T-helper 2 cell (primary cell): ENCODE measurements at regions not wholly inside any gene's neighbourhood (a gene's known extent, or its start where the extent isn't known, plus 50 kb on each side); places are given as distances from the start of the nearest gene placed in this dataset.

Experiments
- DNase-seq, 5 experiments: peaks; one replicate each; pipeline versions ENCODE4 v3.0.0 to v3.0.0-alpha.2; 2012 to 2022

DNA sequence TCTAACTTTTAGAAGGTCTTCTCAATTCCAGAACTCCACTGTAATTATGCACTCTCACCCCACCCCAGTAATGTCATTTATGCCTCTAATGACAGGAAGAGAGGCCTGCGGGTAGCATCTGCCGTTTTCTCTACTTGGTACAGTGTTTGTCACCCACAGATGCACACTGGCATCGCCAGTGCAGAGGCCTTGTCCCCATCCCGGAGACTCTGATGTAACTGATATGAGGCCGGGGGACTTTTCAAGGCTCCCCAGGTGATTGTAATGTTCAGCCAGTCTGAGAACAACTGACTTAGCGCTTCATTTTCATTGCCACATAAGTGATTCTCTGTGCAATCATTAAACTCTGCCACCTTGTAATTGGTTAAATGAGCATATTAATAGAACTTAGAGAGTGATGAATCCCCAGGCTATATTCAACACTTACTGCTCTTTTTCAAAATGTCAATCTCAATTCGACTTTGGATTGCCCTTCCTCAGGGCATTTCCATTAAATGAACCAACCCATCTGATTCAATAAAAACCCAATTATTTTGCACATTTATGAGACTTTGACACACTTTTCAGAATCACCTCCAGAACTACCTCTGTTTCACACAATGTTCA, 113.2 kb downstream of the HERPUD2 start:
- DNase-seq = no peak

DNA sequence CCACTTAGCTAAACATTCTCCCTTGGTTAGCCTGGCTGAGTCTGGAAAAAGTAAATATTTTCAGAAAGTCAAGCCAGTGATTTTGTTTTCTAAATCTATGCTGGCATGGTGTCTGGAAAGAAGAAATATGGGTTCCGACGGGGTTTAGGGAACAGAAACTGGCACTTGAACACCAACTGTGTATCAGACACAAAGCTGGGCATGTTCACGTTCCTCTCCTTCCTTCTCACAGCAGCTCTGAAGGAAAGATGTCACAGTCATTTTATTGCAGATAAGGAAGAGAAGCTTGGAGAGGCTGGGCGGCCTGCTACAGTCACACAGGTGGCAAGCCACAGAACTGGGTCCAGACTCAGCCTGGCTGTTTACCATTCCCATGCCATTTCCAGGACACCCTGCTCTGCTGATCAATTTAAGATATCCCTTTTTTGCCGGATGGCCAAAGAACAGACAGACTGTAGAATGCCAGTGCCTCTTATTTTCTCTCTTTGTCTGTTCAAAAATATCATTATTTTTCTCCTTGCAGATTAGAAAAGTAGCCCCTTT, 118.8 kb downstream of the HERPUD2 start:
- no peak for DNase-seq

DNA sequence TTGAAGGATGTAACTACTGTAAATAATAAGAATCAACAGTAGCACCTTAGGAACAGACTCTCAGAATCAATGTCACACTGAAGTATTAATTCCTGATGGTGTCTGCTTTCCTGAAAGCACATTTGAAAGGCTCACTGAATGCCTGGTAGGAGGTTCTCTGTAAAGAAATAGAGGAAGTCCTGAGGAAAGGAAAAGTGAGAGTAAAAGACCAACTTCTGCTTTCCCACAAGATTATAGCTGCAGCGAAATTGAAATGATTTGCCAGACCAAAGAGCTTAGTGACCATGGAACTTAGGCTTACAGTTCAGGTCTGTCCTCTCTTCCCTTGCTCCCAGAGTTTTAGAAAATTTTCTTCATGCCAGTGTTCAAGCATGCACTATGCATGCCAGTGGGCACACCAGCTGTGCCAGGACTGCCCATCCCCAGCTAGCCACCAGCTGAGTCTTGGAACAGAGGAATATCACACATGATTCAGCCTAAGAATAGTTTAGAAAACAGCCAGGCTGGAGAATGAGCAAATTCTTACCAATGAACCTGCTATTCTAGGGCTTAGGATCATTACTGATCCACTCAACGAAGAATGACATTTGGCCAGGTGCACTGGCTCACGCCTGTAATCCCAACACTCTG, 123.2 kb downstream of the HERPUD2 start:
- DNase-seq = no peak

DNA sequence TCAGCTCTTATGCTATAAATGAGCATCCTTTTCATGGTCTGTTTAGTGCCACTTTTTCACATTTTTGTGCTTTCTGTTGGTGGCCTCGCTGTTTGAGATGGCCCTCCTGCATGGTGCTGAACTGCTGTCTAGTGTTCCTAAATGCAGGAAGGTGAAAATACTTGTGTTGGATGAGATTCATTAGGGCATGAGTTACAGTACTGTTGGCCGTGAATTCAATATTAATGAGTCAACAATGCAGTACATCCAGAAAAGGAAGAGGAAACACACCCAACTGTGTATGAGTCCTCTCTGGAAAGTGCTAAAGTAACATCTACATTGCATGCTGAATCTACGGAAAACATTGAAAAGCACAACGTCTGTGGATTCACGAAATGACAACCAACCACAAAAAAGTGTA, 124.0 kb downstream of the HERPUD2 start:
- DNase-seq = no peak

DNA sequence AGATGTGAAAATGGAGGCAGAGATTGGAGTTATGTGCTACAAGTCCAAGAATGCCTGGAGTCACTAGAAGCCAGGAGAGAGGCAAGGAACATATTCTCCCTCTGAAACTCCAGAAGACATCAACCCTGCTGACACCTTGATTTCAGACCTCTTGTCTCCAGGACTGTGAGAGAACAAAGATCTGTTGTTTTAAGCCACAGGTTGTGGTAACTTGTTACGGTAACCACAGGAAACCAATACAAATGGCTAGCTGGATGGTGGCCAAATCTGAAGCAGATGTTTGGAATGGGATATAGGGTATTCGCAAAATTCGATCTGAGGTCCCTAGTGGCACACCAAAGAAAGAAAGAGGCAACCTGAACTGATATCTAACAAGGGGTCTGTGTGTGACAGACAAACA, 129.0 kb downstream of the HERPUD2 start:
- DNase-seq = no peak

DNA sequence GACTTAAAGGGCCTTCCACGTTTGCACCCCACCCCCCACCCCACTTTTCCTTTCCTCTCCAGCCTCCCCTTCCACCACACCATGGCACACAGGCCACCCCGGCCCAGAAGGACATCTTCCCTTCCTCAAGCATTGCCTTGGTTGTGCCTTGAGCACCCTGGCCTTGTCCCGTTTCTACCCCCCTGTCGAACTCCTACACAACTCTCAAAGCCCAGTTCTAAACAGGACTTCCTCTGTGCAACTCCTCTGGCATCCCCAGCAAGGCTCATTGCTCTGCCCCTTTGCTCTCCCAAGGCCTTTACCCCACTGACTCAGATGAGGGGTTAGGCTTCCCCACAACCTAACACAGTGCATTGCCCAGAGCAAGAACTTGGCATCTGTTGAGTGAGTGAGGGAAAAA, 136.1 kb downstream of the HERPUD2 start:
- DNase-seq = no peak

DNA sequence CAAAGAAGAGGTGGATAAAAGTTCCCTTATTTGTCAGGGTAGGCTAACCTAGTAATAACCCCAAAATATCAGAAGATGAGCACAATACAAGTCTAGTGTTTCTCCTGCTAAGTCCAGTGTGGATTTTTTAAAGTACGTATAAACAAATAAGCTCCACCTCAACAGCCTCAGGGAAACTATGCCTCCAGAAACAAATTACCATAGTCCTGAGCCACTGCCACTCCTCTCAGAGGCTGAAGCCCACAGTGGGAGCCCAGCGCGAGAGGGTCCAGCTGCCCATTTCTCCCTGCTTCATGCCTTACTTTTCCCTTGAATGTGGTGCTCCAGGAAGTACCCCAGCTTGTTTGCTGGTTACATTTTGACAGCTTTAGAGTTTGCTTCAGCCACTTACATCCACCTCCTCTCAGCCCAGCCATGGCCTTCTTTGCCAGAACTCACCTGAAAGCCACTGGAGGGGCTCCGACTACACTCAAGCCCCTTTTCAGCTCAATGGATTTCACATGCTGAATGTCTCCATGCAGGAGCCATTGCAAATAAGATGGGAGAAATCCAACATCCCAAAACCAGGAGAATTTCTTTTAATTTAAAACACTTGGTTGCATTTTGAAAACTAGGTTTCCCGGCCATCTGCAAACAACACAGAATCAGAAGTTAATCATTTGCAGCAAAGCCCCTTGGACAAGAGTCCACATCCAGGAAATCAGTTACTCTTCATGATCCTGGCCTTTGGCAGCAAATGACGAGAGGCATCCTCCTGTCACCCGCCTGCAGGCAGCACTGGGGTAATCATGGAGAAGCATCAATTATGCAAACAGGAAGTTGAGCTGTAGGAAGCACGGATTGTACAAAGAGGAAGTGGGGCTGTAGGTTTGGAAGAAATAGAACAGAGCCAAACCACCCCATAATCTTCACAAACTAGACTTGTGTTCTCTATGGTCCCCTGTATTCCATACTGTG, 138.1 kb downstream of the HERPUD2 start:
- no peak for DNase-seq

DNA sequence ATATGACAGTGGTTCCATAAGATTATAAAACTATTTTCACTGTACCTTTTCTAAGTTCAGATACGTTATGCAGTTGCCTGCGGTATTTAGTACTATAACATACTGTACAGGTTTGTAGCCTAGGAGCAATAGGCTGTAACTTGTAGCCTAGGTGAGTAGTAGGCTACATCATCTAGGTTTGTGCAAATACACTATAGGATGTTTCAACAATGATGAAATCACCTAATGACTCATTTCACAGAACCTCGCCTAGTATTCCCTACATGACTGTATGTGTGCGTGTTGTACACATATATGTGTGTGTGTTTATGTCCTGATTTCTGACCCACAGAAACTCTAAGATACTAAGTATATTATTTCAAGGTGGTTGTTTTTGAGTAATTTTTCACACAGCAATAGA, 139.0 kb downstream of the HERPUD2 start:
- peak in 1 of 5 experiments; percentile 12 for DNase-seq

DNA sequence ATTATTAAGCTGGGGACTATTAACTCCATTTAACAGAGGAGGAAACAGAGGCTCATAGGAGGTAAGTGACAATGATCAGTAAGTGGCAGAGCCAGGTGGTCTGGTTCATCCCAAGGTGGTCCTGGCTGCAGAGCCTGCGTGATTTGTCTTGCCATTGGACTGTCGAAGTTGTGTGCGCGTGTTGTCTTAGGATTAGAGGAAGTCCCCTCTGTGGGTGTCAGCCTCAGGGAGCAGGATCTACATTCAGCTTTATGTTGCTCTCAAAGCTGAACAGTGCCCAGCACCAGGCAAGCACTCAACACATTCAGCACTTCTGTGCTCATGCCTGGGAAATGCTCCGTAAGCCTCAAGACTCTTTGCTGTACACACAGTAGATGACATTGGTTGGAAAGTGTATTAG, 139.5 kb downstream of the HERPUD2 start:
- DNase-seq = no peak

DNA sequence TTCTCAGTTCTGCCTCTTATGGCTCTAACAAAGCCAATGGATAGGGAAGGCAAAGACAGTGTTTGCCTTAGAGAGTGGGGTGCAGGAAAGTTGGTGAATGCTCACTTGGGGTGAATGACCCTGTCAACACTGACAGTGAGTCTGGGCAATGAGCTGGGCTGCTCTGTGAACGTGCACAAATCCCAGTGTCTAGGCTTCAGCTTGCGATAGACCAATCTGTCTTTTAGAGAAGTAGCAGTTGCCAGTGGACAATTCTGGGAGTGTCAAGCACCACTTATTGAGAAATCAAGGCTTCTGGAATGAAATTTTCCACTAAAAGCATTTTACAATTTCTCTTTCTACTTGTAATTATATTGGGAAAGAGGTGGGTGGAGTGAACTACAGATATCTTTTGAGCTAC, 141.4 kb downstream of the HERPUD2 start:
- no peak for DNase-seq

DNA sequence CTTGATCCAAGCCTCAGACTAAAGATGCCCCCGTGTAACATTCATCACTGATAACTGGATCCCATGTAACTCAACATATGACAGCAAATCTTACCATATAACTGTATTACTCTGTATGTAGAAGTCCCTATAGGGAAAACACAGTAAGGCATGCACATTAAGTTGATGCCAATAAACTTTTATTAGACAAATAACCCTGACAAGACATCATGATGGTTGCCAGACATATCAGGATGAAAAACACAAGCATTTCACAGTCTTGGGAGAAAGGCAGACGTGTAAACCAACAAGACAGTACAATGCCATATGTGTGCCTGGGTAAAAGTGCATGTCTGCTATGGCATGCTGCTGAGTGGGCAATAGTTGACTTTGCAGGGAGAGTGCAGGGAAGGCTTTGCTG, 142.2 kb downstream of the HERPUD2 start:
- no peak for DNase-seq

DNA sequence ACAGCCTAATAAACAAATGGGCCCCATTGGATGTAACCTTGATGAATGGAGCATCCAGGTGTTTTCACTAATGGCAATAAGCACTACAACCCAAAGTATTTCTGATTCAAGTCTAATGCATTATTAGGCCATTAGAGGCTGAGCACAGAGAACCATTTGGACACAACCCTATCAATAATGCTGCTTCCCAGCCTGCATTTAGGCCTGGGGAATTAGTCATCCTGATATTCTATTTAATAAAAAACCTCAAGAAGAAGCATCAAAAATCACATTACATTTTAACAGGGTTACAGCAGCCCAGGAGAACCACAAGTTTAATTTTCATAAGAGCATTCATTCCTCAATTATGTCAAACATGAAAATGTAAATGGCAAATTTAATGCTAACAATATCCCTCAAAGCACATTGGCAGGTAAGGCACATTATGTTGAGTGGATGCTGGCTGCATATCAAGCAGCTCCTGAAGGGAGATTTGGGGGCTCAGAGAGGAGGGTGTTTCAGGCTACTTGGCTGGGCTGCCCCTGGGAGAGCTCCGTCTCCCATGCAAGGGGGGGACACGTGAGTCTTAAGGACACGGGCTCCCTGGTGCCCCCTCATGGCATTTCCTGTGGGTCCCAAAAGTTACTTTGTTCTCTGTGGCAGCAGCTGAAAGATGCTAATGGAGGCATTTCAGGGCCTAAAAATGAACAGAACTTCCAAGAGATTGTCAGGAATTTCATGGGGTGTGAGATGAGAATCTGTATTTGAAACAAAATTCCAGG, 143.4 kb downstream of the HERPUD2 start:
- DNase-seq = no peak

DNA sequence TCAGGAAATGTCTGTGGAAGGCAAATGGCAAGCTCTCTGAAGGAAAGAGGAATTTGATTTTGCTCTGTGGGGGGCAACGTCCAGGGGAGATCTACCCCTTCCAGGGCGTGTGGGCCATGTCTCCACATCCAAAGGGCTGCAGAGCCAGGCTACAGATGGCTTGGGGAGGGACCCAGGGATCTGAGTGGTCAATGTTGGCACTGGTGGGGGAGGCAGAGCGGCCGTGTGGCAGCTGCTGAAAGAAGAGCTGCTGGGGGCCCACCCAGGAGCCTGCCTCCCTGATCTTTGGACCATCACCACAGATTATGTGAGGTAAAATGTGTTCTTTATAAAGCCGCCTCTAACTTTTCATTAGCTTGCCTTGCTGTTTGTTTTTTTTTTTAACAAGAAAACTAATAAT, 144.1 kb downstream of the HERPUD2 start:
- DNase-seq = no peak

DNA sequence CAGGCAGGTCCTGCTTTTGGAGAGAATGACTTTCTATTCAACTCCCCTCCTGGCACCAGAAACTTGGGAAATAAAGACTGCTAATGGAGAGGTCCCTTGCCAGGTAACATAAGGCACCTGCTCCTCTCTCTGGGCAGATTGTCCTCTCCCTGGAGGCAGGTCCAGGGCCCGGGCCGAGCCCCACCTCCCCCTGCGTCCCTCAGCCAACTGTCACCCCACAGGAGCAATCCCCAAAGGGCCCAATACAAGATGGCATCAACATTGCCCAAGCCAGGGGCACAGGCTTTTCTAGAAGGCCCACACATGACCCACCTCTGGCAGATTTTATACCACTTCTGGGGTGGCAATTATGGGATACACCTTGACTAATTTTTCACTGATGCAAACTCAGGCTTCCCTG, 145.2 kb downstream of the HERPUD2 start:
- no peak for DNase-seq

DNA sequence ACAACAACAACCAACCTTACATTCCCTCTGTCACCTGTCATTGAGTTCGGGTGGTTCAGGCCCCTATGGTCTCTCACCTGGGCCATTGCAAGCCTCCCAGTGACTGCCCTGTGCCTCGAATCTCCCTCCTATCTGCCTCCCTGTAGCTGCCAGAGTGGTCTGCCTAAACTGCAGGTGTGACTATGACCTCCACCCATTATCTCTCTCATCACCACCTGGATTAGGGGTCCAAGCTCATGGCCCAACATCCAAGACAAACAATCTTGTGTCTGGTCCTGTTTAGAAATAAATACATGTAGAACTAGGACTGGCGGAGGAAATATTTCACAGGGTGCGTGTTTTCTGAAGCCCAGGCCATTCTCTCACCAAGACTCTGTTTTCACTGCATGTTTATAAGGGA, 146.6 kb downstream of the HERPUD2 start:
- DNase-seq = no peak

DNA sequence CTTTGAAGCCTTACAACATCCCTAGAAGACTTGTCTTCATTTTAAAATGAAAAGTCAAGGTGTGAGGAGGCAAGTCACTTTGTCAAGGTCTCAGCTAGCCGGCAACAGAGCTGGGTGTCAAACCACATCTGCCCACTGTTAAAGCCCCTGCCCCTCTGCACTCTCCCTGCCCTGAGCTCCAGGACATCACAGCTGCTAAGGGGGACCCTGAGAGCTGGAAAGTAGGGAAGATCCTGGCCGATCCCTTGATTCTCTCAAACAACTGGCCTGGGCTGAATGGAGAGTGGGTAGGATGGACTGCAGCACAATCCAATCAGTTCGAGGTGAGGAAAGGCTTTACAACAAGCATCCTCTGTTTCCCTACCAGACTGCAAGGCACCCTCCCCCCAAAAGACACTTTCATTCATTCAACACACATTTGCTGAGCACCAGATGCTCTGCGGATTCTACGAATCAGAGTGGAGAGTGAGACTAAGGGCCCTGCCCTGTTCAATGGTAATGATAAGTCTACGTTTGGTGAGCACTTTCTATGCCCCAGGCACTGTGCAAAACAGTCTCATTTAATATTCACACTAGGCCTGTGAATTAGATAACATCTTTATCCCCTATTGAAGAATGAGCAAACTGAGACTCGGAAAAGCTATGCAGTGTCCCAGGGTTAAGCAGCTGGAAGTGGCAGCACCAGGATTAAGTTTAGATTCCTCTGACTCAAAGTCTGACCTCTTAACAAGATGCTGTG, 148.1 kb downstream of the HERPUD2 start:
- no peak for DNase-seq

DNA sequence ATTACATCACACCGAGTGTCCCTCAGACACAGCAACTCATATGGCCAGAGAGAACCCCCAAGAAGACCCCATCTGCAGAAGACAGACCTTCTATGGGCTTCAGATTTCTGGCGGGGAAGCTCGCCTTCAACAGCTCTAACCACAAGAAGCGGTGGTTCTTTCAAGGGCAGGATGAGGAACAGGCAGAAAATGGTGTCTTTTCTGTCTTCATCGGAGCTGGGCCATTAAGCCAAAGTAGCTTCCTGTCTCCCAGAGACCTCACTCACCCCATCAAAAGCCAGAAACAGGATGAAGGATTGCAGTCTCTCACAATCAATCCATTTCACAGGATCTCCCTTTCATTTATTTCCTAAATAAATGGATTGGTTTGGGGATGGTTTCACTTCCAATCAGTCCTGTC, 149.1 kb downstream of the HERPUD2 start:
- DNase-seq = no peak

DNA sequence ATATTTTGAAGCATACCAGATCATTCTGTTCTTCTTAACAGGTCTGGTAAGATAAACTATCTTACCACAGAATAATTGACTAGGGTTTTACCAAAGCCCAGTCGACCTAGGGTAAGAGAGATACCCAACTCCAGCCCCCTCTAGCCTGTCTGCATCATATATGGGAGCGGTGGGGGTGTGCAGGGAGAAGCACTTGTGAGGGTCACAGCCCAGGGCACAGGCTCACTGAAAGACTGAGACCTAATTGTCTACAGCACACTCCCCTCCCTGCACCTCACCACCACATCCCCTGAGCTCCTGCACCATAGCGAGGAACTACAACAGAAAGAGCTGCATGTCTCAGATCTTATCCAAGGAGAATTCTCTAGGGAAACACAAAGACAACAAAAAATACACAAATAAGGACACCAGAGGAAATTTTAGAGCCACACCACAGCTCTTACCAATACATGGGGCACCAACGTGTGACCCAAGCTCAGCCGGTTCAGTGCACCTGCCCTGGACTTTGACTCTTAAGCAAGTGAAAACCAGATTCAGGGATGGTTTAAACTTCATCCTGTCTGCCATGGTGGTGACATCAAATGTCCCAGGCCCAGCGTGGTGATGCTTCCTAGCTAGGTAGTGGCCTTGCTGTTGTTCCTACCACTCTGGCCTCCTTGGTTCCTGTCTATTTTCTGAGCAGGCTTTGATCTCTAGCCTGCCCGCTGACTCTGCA, 150.8 kb downstream of the HERPUD2 start:
- DNase-seq = no peak

DNA sequence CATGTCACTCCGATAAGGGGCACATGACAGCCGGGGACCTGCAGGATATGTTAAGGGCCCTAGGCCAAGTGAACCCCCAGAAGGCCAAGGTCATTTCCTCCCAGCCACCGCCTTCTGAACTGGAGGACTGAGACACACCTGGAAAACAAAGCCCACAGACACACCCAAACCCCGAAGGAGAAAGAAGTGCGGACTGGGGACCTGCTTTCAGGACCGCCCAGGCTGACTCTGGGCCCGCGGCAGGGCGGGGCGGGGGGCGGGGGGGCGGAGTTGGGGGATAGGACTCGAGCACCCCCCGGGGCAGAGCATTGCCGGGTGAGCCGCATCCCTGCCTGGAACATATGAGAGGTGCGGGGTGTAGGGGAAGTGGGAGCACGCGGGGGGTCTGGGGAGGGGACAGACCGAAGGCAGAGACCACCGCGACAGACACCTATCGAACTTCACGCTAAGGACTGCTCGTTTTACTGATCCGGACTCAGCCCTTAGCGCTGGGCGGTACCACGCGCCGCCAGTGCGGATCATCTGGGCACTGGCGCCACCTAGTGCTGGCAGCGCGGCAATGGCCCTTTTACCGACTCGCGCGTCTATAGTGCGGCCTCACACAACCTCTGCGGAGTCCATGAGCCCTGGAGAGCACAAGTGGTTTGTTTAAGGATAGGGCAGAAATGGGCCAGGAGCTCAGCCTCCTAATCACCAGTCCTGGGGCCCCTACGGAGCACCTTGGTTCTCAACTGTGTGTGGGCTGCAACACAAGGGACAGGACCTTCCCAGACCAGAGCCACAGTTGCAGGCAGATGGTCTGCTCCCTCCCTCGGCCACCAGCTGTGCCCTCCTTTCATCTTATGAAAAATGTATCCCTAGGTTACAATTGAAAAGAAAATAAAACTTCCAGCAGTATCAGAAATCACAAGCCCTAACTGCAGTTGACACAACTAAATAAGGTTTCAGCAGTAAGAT, 157.6 kb downstream of the HERPUD2 start:
- peak; percentile 49 to 72 (median 64) for DNase-seq

DNA sequence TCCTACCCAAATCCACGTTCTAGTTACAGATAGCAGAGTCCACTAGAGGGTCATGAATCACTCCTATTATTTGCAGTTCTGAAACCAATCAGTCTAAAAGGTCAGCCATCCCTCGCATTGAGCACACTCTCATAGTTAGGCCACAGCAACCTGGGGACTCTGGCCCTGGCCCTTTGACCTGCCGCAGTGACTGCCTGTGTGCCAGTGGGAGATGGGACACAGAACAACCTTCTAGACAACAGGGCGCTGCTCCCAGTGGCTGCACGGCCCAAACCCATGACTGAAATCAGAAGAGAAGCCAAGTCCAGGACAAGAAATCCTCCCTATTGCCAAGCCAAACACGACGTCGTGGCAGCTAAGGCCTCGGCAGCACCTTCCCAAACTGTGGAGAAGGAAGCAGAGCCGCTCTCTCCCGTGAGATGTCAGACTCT, 158.5 kb downstream of the HERPUD2 start:
- no peak for DNase-seq
